NCI-H446 treated with DMSO at 0.1 percent for 48 hours (cell line): ENCODE measurements at regions not wholly inside any gene's neighbourhood (a gene's known extent, or its start where the extent isn't known, plus 50 kb on each side); places are given as distances from the start of the nearest gene placed in this dataset.

Source experiments
- DNase-seq: peaks from one replicate; lab custom pipeline; 2025; lab: John Stamatoyannopoulos, UW

DNA sequence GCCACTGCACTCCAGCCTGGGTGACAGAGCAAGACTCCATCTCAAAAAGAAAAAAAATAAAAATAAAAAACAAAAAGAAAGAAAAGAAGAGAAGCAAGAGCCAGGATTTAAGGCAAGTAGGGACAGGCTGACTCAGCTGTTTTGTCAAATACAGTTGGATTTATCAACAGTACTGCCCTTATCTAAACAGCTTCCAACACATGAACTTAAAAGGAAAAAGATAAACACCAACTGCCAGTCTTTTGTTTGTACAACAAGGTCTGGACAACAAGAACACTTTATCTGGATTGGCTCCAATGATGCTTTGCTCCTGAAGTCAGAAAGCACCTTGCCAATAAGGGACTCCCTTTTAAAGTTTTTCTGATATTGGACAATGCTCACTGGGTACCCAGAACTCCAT is 886.0 kb downstream of the ADGRL2 start:
- no peak for DNase-seq

DNA sequence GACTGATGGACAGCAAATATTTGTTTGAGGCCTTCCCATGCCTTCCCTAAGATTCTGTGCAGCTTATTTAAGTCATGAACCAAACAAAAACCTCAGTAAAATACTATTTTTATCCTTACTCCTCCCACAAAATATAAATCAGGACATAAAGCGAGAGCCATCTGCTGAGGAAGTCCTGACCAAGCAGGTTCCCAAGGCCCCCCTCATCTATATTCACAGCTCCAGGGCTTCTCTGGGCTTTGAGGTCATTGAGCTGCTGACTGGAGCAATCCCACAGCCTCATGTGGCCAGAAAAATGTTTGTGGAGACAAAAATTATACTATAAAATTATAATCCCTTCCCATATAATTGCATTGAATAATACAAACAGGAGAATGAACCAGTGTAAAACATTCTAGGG is 846.2 kb downstream of the ADGRL2 start:
- DNase-seq, result no peak

GRCh38 chr1:82646336-82646735 is 845.6 kb downstream of the ADGRL2 start:
- DNase-seq, result no peak

- no peak for DNase-seq
These were observed 843.6 kb downstream of the ADGRL2 start for GRCh38 chr1:82644186-82644915.

GRCh38 chr1:82640352-82640751 is 839.6 kb downstream of the ADGRL2 start:
- DNase-seq, result no peak

GRCh38 chr1:82634266-82634665 is 833.5 kb downstream of the ADGRL2 start:
- no peak for DNase-seq

- no peak for DNase-seq
These were observed 831.4 kb downstream of the ADGRL2 start for GRCh38 chr1:82632155-82632554.

DNA sequence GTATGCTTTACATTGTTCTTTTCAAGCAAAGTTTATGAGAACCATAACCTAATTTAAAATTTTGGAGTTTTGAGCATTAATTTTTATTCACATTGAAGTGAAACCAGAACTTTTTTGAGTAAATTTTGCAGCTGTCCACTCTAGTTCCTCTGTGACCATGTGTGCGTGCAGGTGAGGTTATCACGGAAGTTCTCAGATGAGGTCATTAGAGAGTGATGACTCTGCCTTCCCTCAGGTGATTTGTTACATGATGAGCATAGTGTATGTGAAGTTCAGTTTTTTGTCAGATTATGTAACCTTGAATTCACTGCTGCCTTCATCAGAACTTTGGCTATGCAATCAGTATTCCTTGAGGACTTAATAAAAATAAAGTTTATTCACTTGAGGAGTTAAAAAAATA is 828.2 kb downstream of the ADGRL2 start:
- no peak for DNase-seq

- DNase-seq, result no peak
These were observed 824.8 kb downstream of the ADGRL2 start for GRCh38 chr1:82625537-82625936.

DNA sequence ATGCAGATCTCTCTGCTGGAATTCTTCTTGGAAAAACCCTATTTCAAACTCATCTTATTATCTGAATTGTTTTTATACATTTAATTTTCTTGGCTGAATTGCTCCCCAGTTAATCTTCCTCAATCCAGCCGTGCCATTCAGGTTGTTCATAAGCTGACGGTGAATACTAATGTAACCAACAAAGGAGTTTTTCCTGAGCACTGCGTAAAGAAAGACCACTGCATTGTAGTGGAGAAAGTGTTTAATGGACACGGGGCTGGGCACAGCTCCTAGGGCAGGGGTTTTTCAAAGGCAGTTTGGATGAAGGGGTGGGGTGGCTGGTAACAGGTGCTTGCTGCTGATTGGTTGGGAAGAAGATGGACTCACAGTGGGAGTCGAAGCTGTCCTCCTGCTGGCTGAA is 820.3 kb downstream of the ADGRL2 start:
- DNase-seq, result no peak

GRCh38 chr1:82614090-82614489 is 813.4 kb downstream of the ADGRL2 start:
- no peak for DNase-seq

GRCh38 chr1:82612986-82613385 is 812.3 kb downstream of the ADGRL2 start:
- no peak for DNase-seq

- DNase-seq, result no peak
These were observed 805.8 kb downstream of the ADGRL2 start for GRCh38 chr1:82606546-82606945.

- no peak for DNase-seq
These were observed 803.8 kb downstream of the ADGRL2 start for GRCh38 chr1:82604524-82604923.

DNA sequence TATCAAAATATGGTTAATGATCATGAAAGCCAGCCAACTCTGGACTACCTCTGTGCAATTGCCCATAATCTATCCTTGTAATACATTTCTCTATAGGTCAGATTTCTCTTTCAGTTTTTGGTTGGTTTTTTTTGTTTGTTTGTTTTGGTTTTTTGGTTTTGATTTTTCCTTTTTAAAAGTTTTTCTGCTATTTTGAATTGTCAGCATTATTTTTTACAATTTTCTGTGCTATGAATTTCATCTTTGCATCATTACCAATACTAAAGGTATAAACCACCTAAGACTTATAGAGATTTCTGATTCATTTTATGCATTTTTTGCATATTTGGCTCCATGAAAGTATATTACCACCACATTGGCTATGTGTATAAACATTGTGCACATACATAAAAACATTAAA is 799.6 kb downstream of the ADGRL2 start:
- DNase-seq, result no peak

DNA sequence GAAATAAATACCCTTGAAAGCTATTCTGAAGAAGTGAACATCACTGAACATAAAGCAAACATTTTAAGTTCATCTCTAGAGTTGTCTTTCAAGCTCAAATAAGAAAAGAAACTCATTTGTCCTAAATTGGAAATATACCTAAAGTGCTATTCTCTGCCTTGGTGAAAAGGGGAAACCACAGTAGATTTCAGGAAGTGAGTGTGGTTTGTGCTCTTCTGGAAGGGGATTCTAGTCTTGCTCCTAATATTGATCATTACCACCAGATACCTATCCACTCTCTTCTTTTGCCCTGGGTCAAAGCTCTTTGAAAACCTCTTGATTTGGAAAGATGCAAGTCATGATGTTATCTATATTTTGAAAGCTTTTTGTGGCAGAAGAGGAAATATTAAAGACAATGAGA is 798.1 kb downstream of the ADGRL2 start:
- no peak for DNase-seq

DNA sequence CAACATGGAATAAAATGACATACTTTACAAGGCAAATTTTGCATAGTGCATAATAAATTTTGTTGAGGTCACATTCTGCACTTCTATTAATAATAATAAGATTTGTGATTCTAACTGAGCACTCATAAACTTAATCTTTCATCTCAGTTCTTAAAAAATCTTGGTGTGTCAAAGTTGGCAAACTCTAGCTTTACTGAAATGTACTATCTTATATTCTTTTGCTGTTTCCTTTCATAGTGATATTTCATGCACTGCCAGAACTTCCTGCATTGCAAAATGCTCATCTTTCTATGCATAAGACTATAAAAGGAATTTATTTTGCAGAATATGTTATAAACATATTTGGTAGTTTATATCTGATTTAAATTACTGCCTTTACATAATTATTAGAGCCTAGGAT is 797.6 kb downstream of the ADGRL2 start:
- no peak for DNase-seq

DNA sequence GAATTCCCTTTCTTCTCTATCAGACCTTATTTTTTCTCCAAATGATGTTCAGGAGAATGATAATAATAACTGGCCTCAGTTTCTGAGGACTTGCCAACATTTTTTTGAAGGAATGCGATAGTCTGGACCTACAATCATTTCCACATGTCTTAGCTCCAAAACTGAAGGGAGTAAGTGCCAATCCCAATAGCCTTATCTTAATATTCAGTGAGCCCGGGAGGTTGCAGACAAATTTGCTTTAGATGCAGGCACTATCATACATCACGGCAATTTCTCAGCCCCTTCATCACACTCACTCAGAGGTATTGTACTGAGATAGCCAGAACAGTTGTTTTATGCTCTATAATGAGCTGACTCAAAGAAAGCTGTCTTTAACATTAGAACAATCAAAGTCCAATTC is 796.9 kb downstream of the ADGRL2 start:
- no peak for DNase-seq

DNA sequence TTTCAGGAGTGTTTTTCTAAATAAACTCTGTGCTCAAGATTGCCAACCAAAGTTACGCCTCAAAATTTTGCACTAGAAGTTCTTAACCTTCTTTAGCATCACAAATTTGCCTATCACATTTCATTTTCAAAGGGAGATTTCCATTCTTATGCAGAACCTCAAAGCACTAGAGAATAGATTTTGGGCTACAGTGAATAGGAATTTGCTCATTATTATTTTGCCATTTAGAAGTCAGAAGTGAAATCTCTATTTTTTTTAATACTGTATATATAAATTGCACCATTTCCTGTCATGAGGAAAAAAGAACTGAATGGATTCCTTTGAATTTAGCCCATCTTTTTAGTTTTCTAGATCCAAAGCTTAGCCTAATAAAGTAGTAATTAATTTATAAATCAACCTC is 796.4 kb downstream of the ADGRL2 start:
- no peak for DNase-seq

DNA sequence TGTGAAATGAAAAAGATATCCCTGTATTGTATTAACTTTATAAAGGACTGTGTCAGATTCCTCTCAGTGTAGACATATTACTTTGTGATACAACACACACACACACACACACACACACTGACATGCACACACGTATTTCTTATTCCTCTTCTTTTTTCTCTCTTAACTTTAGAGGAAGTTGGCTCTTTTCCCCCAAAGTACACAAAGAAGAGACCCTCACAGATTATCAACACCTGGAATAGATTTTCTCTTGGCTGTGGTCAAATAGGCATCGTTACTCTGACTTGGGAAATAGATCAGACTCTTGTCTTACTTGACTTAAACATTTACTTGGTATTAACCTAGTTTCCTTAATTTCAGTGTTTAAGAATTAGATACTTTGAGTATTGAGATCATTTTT is 792.8 kb downstream of the ADGRL2 start:
- no peak for DNase-seq

DNA sequence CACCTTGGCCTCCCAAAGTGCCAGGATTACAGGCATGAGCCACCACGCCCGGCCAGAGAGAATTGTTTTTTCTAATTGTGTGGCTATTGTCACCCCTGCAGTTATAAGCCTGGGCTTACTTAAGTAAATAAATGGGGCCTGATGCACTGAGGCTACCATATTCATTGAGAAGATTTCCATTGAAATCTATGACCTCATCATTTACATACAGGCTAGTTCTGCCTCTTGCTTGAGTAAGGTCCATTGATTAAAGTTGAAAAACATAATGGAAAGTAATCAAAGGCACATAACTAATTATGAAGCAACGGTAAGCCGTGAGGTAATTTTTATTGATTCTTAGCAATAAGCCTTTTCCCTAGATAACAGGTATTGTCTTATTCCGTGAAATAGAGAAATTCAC is 788.9 kb downstream of the ADGRL2 start:
- DNase-seq, result no peak

- DNase-seq, result no peak
These were observed 786.6 kb downstream of the ADGRL2 start for GRCh38 chr1:82587371-82587770.

GRCh38 chr1:82586473-82586872 is 785.7 kb downstream of the ADGRL2 start:
- DNase-seq, result peak; percentile 97

GRCh38 chr1:82582347-82582746 is 781.6 kb downstream of the ADGRL2 start:
- DNase-seq, result no peak
